ENCODE measurements at regions not wholly inside any gene's neighbourhood (a gene's known extent, or its start where the extent isn't known, plus 50 kb on each side); places are given as distances from the start of the nearest gene placed in this dataset.

- TF ChIP-seq POLR2A (IDR thresholded peaks at IDR 0.05) (no peak), CTCF (IDR thresholded peaks at IDR 0.05) (no peak)
Observed at GRCh38 chr3:73734211-73735089, 109.7 kb upstream of the PDZRN3 start.

Data from Peyer's patch (tissue), 4 donors.